OCI-M2 (cell line): ENCODE measurements at regions not wholly inside any gene's neighbourhood (a gene's known extent, or its start where the extent isn't known, plus 50 kb on each side); places are given as distances from the start of the nearest gene placed in this dataset.
A peak's percentile ranks its signal among the peaks of the same experiment; 100 is the strongest.

ENCODE experiments used
- DNase-seq: peaks from one replicate; lab custom pipeline; 2025; ENCODE audit not compliant: unreplicated experiment; lab: John Stamatoyannopoulos, UW

DNA sequence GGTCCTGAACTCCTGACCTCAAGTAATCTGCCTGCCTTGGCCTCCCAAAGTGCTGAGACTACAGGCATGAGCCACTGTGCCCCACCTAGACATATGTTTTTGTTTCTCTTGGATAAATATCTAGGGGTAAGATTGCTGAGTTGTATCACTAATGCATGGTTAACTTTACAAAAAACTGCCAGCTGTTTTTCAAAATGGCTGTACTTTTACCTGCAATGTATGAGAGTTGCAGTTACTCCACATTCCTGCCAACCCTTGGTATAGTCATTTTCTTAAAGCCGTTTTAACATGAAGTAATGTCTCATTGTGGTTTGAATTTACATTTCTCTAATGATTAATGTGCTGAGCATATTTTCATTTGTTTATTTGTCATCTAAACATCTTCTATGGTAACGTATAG lies 289.7 kb downstream of the UTRN start:
- DNase-seq: no peak

DNA sequence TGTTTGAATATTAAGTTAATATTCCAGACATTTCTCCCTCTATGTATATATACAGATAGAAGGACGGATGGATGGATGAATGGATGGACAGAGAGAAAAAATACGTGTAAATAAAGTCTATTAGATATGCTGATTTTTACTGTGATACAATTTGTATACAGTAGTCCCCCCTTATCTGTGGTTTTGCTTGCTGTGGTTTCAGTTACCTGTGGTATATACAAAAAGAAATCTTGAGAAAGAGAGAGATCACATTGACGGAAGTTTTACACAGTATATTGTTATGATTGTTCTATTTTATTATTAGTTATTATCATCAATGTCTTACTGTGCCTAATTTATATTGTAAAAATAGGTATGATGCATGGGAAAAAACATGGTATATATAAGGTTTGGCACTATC lies 290.2 kb downstream of the UTRN start:
- no peak for DNase-seq

DNA sequence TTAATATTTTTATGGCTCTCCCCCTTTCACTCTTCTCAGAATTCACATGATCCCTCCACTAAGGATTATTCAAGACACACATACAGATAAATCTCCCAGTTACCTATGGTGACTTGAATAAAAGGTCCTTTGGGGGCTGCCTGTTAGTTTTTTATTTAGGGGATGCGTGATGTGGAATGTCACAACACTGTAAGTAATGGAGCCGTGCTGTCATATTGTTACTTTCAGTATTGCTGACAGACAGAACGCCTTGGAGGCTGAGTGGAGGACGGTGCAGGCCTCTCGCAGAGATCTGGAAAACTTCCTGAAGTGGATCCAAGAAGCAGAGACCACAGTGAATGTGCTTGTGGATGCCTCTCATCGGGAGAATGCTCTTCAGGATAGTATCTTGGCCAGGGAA lies 291.7 kb downstream of the UTRN start:
- no peak for DNase-seq

DNA sequence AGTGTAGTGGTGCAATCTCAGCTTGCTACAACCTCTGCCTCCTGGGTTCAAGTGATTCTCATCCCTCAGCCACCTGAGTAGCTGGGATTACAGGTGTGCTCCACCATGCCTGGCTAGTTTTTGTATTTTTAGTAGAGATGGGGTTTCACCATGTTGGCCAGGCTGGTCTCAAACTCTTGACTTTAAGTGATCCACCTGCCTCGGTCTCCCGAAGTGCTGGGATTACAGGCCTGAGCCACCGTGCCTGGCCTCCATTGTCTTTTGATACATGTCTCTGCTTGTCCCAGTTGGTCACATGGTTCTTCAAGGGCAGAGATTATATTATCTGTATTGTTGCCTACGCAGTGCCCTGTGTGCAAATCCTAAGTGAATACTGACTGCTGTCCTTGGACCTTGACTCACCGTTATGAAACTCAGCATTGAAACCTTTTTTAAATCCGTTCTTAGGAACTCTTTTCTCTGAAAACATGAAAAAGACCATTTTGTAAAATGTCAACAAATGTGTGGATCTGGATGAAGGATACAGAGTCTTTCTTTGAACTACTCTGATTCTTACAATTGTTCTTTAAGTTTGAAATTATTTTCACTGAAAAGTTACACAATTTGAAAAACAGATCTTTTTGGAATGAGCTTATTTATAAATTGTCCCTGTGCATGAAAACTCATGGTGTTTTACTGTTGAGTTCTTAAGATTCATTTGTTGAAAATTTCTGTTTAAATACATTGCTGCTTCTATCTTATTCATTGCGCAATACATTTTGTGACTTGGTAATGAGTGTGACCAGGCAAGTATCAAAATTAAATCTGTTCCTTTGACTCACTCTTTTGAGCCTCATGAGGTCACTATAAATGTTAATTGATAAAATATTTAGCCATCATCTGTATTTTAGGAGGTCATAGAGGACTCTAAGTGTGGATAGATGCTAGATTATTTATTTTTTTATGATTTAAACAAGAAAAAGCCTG lies 293.5 kb downstream of the UTRN start:
- no peak for DNase-seq

DNA sequence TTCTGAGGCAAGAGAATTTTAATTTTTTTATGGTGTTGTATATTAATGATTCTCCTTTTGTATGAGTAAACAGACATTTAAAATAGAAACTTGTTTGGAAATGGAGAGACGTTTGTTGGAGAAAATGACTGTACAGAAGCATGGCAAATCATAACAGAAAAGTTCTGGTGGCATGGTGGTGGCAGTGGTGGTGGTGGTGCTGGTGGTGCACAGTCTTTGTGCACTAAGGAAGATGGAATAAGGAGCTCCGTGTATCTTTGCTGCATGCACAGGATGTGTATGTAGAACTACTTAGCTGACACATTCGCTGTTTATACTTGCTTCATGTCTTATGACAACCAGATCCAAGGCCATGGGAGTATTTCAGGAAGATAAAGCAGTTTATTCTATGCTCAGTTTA lies 294.9 kb downstream of the UTRN start:
- no peak for DNase-seq

DNA sequence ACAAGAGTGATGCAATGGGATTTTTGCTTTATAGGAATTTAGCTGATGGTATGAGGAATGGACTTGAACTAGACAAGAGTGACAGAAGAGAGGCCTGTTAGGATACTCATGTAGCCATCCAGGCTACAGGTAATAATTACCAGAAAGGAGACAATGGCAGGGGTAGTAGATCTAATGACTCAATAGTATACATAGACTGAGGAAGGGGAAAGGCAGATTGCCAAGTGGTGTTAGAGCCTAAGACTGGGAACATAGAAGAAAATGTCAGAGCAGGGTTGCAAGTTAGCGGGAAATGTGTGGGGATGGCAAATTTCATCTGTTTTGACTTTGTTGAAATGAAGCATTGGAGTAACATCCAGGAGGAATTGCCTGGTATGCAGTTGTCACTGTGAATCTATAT lies 295.6 kb downstream of the UTRN start:
- DNase-seq: no peak

DNA sequence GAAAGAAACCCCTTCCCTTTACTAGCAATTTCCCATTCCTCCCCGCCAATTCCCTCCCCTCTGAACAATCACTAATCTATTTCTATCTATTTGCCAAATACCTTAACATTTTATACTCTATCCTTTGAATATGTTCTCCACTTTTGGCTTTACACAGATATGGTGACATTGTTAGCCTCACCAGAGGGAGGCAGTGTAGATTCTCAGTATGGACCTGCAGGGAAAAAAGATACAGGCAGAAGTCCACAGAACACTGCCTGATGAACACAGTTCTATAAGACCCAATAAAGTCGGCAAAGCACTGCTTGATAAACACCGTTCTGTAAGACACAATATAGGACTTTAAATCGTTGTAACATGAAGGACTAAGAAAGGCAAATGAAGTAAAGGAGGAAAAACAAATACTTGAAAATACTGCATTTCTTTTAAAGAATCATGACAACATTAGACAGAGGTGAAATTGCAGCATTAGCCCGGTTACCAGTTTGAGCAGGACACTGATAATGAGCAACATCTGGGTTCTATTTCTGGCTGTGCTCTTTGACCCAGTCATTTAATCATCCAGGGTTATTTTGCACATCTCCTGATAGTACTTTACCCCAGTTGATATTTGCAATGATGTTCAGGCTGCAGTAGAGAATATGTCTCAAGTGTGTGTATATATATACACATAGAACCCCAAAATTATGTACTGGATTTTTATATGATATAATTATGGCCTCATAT lies 296.8 kb downstream of the UTRN start:
- DNase-seq: no peak

DNA sequence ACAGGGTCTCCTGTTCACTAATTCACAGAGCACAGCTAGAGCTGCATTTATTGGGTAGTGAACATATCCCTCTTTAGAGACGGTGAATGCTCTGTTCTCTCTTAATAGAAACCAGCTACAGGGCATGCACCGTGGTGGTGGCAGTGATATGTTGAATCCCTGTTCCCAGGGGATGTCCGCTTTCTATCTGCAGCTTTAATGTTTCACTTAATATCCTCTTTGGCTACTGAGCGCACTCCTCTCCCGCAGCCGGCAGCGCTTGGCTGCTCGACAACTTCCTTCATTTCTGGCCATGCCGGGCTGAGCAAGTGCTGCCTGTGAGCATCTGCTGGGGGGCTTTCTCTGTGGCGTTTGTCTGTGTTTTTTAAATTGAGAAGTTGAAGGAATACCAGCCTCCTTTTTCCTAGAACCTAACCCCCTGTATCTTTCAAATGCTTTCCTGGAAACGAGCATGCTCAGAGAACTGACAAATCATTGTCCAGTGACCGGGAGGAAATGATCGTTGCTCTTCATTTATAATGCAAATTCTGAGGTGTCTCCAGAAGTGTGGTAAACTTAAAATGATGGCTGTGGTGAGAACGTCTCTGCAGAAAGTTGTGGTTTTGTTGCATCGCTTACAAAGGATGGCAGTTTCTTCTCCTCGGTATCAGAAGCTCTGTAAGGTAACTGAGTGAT lies 297.9 kb downstream of the UTRN start:
- DNase-seq: no peak

DNA sequence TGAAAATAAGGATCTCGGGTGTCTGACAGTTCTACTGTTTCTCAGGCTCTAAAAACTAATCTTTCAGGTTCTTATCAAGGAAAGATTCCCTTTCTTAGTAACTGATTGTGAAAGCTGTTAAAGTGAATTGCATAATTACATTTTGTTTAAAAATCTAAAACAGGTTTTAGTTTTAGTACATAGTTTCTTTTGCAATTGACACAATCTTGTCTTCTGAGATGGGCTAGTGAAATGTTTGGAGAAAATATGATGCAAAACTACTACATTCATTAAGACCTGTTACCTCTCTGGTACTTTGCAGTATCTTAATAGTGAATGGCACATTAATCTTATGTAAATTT lies 298.4 kb downstream of the UTRN start:
- DNase-seq: no peak

DNA sequence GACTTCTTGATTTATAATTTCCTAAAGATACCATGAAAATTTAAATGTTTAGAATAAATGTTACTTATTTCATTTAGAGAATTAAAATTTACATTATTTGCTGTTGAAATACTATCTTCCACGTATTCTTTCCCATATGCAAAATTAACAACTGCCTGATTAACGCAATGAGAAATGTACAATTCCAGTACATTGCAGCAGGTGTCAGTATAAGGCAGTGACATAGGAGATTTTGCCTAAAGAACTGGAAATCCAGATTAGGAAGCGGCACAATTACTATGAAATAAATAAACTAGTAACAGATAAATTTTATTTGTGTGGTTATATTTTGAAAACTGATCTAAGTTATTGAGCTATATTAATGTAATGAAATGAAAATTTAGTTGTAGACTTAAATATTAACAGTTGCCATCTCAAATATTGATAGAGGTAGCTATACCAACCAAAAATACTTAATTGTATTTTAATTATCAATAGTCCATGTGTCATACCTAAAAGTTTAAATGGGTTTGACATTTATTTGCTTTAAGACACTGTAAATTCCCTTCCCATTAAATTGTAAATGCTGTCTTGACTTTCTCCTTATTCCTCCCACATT lies 300.2 kb downstream of the UTRN start:
- peak; percentile 45 for DNase-seq

DNA sequence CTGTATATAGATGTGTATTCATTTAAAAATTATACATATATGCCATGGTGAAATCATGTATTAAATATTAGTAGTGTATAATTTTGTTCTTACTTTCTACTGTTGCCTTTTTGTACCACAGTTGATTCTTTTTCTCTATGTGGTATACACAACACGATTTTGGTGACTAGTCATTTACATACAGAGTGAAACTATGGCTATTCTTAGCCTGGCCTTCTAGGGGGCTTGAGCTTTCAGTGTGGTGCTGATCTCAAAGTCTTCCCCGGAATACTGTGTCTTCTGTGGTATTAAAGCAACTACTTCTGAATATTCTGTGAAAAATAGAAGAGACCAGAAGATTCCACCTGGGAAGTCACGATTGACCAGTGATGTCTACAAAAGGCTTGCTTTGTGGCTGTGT lies 301.9 kb downstream of the UTRN start:
- DNase-seq: no peak

DNA sequence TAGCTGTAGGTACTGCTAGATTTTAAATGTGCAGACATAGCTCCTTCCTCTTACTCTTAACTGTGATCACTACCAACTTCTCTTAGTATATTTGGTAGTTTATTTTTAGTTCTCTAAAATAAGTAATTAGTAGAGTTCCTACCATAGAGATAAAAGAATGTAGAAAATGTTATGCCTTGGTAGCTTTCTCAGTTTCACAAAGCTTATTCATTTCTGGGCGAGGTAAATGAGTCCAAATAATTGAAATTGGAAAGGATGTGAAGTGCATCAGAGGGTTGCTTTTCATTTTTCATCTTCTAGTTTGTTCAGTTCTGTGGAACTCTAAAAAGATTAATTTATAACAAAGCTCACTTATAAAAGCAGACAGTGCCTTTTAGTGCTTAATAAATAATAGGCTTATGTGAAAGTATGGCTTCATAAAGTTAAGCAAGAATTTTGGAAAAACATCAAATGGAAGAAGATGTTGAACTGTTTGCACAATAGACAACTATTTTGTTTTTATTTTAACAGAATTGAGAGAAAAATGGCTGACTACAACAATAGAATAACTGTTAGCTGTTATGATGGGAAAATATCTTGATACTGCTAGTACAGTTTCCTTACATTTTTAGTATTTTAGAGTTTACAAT lies 303.7 kb downstream of the UTRN start:
- no peak for DNase-seq

DNA sequence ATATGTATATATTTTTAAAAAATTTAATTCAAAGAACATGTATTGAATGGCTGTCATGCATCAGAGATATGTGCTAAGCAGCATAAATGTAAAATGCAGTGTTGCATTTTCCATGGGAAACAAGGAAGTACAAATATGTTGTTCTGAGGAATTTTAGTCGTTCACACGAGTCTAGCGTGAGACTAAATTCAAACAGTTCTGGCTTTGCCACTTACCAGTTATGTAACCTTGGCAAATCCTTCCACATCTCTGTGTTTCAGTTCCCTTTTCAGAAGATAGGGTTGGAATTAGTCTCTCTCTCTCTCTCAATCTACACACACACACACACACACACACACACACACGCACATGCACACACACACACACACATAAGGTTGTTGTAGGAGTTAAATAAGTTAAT lies 305.4 kb downstream of the UTRN start:
- no peak for DNase-seq

DNA sequence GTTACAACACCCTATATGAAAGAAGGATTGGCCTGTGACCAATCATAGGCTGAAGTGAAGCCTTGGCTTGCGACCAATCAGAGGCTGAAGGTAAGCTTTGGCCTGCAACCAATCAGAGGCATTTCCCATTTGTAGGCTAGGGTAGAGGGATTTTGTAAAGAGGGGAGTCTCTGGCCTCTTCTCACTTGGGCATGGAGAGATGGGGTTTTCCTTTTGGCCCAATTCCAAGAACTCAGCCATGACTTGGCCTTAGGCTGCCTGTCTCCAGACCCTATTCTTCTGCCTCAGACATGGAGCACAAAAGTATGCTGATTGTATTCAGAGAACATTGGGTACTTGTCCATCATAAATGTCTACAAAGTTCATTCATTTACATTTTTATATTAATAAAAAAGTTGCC lies 308.3 kb downstream of the UTRN start:
- no peak for DNase-seq

DNA sequence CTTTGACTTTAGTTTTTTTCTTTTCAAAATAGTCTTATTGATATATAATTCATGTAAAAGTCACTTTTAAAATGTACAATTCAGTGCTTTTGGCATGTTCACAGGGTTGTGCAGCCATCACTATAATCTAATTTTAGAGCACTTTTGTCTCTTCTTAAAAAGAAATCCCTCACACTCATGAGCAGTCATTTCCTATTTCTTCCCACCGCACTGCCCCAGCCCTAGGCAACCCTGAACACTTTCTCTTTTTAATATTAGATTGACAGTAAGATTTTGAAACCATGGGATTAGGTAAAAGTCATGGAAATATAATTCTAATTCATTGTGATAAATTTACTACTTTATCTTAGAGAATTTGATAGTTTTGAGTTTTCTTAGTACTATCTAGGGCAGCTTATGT lies 309.4 kb downstream of the UTRN start:
- DNase-seq: no peak

DNA sequence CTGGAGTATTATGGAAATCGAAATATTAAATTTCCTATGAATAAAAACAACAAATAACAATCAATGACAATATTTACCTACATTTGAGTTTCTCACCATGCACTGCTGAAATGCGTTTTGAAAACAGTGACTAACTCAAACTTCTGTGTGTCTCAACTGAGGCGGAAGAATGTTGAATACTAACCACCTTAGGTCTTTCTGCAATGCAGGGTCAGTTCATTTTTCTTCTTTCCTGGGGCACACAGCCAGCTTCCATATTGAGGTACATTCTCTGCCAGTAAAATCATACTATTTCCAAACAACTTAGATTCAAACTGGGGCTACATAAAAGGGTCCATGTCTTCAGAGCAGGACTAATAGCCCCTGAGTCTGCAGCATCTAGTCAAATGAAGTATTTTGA lies 310.1 kb downstream of the UTRN start:
- no peak for DNase-seq

DNA sequence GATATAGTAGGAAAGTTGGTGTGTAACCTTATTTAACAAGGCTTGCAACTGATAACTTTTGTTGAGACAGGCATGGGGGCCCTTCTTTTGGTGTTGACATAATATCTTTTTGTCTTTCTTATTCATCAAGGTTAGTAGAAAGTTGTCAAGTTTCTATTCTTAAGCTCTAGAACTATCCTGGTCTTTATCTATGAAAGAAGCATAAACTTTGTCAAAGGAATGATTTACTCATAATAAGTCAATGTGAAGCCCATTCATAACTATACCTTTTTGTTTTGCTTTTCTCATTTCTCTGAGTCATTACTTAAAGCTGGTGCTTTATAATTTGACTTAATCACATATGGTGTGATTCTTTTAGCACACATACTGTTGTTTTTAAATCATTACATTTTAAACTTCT lies 312.4 kb downstream of the UTRN start:
- no peak for DNase-seq

DNA sequence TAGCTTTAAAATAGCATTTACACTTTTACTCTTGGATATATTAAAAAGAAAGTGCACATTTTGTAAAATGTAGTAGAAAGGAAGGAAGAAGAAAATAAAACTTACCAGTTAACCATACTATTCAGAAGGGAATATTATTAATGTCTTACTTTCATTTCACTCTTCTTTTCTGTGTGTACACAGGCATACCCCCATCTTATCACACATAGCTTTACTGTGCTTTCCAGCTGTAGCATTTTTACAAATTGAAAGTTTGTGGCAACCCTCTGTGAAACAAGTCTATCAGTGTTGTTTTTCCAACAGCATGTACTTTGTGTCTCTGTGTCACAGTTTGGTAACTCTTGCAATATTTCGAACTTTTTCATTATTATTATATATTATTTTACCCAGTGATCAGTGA lies 314.5 kb downstream of the UTRN start:
- no peak for DNase-seq

DNA sequence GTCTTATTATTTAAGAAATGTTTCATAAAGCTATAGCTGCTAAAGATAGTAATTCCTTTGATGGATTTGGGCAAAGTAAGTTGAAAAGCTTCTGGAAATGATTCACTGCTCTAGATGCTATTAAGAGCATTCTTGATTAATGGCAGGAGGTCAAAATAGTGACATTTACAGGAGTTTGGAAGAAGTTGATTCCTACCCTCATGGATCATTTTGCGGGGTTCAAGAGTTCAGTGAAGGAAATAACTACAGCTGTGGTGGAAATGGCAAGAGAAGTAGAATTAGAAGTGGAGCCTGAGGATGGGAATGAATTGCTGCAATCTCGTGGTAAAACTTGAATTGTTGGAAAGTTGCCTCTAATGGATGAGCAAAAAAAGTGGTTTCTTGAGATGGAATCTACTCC lies 316.1 kb downstream of the UTRN start:
- no peak for DNase-seq

DNA sequence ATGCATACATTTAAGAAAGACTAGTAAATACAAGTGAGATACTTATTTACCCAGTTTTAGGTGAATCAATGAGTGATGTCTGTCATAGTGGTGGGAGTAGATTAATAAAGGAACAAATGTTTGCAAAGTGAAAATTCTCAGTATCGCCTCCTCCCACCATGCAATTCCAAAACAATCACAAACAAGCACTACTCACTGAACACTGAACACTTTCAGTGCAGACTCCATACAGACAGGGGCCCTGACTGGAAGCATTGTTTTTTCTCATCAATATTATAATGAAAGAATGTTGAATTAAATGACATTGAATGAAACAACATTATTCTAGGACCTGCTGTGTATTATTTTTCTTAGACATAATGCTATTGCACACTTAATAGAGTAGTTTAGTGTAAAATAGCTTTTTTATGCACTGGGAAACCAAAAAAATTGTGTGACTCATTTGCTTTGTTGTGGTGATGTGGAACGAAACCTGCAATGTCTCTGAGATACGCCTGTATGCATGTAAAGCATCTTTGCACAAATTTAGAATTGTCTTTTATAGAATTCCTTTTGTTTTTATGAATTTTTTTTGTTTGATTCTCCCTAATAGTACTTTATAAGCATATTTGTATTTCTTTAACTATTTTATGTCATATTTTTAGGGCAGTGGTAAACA lies 317.5 kb downstream of the UTRN start:
- DNase-seq: no peak

DNA sequence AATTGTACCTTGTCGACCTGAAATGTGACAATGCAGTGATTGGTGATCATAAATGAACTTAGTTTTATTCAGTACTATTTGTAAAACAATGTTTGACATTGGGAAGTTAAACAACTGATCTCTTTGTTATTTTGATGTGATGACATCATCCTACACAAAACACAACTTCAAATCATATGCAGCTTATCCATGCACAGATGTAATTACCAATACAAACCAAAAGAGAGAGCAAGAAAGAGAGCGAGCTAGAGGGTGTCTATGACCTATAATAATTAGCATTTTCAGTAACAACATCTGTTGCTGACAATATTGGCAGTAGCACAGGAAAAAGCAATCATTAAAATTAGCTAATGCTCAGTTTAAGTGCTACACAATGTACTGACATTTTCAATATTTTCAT lies 320.9 kb downstream of the UTRN start:
- DNase-seq: no peak
